HEK293T (cell line): ENCODE measurements at regions not wholly inside any gene's neighbourhood (a gene's known extent, or its start where the extent isn't known, plus 50 kb on each side); places are given as distances from the start of the nearest gene placed in this dataset.

Experiments
- BHLHE40 ChIP-seq: fragments of 450-650 bp; IDR thresholded peaks from 2 replicates; pipeline ENCODE4 v1.6.1; 2016; ENCODE audit warnings: mild to moderate bottlenecking, moderate library complexity, borderline replicate concordance
- CTBP1 ChIP-seq: fragments of 450-650 bp; IDR thresholded peaks from 2 replicates; pipeline ENCODE4 v1.6.1; 2016; ENCODE audit warnings: borderline replicate concordance
- FOXA1 ChIP-seq: fragments of 450-650 bp; IDR thresholded peaks from 2 replicates; pipeline ENCODE4 v1.6.1; 2016; ENCODE audit warnings: mild to moderate bottlenecking
- FOXK2 ChIP-seq: fragments of 450-650 bp; IDR thresholded peaks from 2 replicates; pipeline ENCODE4 v1.6.1; 2016; ENCODE audit warnings: mild to moderate bottlenecking
- FOXM1 ChIP-seq: fragments of 450-650 bp; IDR thresholded peaks from 2 replicates; pipeline ENCODE4 v1.6.1; 2017; ENCODE audit warnings: mild to moderate bottlenecking, borderline replicate concordance
- LEF1 ChIP-seq: fragments of 450-650 bp; IDR thresholded peaks from 2 replicates; pipeline ENCODE4 v1.6.1; 2017; ENCODE audit warnings: mild to moderate bottlenecking, borderline replicate concordance
- NFRKB ChIP-seq: fragments of 450-650 bp; IDR thresholded peaks from 2 replicates; pipeline ENCODE4 v1.6.1; 2016; ENCODE audit warnings: mild to moderate bottlenecking, moderate library complexity
- SP1 ChIP-seq: fragments of 450-650 bp; IDR thresholded peaks from 2 replicates; pipeline ENCODE4 v1.6.1; 2017
- SUZ12 ChIP-seq: fragments of 450-650 bp; IDR thresholded peaks from 2 replicates; pipeline ENCODE4 v1.6.1; 2016; ENCODE audit warnings: mild to moderate bottlenecking
- TF ChIP-seq, protein P1 (sequence below): fragments of 450-650 bp; IDR thresholded peaks from 2 replicates; pipeline ENCODE4 v1.6.1; 2016

DNA sequence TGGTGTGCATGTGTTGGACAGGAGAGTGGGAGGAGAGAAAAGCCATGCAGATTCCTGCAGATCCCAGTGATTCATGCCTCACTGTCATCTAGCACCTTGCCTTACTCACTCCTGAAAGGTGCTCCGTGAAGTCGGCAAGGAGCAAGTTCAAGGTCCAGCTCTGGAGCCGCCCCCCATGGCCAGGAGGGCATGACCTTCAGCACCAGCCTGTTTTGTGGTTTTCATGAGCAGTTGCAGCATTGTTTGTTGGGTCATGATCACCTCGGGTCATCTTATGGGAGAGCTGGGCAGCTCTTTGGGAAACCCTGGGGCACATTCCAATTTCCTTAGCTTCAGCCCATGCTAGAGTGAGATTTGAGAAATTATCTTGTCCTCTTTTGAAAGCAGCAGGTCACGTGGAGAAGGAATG is 137.5 kb upstream of the IRX3 start:
- TF ChIP-seq FOXA1: no peak
- no peak for TF ChIP-seq BHLHE40
- TF ChIP-seq NFRKB: no peak
- no peak for TF ChIP-seq FOXK2
- no peak for TF ChIP-seq LEF1
- TF ChIP-seq, protein P1, sequence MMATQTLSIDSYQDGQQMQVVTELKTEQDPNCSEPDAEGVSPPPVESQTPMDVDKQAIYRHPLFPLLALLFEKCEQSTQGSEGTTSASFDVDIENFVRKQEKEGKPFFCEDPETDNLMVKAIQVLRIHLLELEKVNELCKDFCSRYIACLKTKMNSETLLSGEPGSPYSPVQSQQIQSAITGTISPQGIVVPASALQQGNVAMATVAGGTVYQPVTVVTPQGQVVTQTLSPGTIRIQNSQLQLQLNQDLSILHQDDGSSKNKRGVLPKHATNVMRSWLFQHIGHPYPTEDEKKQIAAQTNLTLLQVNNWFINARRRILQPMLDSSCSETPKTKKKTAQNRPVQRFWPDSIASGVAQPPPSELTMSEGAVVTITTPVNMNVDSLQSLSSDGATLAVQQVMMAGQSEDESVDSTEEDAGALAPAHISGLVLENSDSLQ: no peak
- TF ChIP-seq SUZ12: no peak
- no peak for TF ChIP-seq FOXM1
- TF ChIP-seq SP1: no peak
- no peak for TF ChIP-seq CTBP1
